ENCODE measurements at regions not wholly inside any gene's neighbourhood (a gene's known extent, or its start where the extent isn't known, plus 50 kb on each side); places are given as distances from the start of the nearest gene placed in this dataset.

DNA sequence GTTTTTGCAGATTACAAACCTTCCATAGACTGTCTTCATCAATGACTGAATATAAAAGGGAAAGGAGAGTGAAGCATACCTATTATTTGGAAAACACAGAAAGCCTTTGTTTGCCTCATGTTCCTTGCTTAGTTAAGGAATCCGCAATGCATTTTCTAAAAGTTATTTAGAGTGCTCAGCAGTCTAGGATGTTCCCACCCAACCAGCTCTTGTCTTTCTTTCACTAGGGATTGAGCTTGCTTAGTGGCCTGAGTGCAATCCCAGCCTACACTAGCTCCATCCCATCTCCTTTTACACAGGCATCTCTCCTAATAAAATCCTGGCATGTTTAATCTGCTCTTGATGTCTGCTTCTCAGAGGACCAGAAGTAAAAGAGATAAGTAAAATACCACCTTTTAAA is 850.5 kb upstream of the GJE1 start:
- DNase-seq = no peak

DNA sequence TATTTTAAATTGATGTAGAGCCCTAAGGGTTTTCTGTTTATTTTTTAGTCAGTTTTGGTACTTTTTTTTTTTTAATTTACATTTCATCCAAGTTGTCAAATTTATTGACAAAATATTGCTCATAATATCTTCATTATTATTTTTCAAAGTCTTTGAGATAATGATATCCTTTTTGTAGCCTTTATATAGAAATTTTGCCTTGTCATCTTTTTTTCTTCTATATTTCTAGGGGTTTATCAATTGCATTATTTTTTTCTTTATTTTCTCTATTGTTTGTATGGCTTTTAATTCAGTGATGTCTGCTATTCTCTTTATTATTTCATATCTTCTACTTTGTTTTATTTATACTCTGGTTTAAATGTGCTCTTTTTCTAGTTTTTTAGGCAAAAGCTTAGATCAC is 863.0 kb upstream of the GJE1 start:
- no peak for DNase-seq

DNA sequence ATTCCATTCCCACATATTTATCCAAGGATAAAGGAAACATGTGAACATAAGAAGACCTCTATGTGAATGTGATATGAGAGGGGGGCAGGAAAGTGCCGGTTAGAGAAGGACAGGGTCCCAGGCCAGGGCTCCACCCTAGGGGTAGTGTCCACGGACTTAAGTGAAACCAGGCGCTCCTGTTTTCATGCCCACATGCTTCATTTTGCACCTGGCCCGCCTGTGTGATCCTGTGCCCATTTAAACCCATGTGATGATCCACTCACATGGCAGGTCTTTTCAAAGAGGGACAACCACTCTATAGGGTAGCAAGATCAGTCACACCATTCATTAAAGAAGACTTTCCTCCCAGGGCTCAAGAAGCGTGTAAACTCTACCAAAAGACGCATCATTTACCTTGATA is 865.3 kb upstream of the GJE1 start:
- no peak for DNase-seq

DNA sequence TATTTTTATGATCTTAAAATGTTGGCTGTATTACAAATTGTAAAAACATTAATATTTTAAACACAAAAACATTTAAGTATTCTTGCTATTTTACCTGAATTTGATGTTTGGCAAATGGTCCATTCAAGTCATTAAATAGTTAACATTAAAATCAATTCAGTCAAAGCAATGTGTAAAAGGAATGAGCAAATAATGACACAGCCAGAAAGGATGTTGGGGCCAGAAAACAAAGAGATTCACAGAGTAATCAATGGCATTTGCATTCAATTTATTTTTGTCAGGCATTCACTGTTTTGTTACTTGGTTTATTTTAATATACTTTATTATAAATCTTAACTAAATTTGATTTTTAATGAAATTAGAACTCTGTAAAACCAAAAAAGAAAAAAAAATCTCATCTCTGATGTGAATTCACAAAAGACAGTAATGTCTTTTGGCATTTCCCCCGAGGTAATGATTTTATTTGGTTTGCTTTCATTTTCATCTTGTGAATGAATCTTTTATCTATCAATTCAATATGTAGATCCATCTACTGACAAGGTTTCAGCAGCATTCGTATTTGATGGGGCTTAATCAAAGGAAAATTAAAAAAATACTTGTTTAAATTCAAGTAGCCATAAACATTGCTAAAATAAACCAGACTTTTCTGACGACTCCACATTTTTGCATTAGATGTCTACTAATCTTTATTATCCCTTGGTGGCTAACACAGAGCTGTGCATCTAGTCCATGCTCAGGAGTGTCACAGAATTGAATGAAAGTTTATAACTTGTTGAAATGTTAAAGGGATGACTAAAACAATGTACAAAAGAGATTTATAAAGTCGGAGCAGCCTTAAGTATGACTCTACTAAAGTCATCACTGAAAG is 866.7 kb upstream of the GJE1 start:
- DNase-seq = no peak

DNA sequence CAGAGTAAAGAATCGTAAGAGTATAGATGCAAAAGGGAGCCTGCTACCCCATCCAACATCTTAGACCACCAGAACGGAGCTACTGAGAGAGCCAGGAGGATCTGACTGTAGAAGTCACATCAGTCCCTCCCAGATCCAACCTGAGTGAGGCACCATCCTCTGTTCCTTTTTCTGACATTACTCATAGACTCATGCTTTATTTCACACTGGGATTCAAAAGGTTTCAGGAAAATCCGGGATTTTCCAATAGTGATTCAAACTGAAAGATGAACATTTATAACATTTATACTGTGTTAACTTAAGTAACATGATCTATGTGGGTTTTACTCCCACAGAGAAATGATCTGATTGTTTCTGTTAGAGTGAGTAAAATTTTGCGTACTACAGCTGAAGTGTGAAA is 868.6 kb upstream of the GJE1 start:
- no peak for DNase-seq

DNA sequence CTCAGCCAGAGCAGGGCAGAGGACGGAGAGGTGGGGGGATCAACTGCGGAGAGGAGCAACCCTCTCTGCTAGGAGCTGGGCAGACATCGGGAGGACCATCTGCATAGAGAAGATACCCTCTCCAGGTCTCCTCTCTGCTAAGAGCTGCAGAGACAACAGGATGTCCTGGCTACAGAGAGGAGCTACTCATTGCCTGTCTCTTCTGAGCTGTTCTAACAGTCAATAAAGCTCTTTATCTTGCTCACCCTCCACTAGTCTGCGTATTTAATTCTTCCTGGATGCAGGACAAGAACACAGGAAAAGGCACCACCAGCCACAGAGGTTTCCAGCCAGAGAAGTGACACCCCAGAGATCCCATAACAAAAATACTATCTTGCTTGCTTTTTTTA is 871.1 kb upstream of the GJE1 start:
- DNase-seq = no peak

DNA sequence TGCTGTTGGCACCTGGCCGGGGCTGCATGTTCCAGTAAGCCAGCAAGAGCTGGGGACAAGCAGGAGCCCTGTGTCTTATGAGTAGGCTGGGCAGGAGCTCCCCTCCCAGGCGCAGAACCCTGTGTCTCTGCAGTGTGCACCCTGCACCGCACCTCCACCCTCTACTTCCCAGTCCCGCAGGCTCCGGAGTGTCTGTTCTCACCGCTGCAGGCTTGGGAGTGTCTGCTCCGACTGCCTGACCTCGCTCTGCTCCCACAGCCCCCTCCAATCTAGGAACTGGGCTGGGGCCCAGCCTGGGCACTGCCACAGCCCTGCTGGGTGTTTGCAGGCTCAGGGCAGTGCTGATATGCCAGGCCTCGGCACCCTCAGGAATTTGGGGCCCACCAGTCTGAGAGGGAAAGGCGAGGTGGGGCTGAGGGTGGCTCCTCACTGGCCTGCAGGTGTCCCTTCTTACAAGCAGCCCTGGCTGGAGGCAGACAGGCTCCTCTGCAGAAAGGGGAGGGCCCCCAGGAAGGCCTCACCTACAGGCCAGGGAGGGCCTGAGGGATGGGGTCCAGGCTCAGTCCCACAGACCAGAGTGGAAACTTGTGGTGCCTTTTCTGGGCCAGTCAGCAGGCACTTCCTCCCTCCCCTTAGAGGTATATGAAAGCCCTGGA is 871.6 kb upstream of the GJE1 start:
- no peak for DNase-seq

DNA sequence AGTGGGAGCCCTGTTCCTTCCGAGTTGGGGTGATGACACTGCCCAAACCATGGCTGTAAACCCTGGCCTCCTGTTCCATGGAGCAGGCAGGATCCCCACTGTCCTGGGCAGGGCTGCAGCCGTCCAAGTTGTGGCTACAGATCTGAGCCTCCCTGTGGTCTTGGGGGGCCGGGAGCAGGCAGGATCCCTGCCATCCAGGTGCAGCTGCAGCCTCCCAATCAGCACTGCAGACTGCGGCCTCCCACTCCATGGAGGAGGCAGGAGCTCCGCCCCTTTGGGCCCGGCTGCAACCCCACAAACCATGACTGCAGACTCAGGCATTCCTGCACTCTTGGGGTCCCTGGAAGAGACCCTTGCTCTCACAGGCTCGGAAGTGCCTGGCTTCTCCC is 872.1 kb upstream of the GJE1 start:
- DNase-seq = no peak

DNA sequence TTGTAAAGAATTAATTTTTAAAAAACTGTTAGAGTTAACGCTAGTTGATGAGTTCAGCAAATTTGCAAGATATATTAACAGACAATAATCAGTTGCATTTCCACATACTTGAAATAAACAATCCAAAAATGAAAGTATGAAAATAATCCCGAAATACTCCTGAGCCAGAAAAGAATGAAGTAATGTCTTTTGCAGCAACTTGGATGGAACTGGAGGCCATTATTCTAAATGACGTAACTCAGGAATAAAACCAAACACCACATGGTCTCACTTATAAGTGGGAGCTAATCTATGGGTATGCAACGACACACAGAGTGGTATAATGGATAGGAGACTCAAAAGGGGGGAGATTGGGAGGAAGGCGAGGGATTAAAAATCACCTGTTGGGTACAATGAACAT is 872.9 kb upstream of the GJE1 start:
- DNase-seq = no peak

DNA sequence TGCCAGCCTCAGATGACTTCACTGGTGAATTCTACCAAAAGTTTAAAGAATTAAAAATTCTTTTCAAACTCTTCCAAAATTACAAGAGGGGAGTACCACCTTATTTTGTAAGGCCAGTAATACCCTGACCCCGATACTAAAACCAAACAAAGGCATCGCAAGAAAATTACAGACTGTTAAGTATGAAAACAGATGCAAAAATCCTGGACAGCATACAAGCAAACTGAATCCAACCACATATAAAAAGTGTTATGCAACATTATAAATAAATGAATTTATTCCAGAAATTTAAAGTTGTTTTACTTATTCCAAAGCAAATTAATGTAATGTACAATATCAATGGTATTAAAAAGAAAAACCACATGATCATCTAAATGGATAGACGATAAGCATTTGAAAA is 873.6 kb upstream of the GJE1 start:
- DNase-seq = no peak

DNA sequence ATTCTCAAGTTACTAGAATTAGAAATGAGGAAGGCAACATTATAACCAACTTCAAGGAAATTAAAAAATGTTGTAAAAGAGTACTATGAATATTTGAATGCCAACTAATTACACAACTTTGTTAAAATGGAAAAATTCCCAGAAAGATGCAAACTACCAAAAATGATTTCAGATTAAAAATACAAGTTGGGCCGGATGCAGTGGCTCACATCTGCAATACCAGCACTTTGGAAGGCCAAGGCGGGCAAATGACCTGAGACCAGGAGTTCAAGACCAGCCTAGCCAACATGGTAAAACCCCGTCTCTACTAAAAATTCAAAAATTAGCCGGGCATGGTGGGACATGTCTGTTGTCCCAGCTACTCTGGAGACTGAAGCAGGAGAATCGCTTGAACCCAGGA is 874.2 kb upstream of the GJE1 start:
- DNase-seq = no peak

DNA sequence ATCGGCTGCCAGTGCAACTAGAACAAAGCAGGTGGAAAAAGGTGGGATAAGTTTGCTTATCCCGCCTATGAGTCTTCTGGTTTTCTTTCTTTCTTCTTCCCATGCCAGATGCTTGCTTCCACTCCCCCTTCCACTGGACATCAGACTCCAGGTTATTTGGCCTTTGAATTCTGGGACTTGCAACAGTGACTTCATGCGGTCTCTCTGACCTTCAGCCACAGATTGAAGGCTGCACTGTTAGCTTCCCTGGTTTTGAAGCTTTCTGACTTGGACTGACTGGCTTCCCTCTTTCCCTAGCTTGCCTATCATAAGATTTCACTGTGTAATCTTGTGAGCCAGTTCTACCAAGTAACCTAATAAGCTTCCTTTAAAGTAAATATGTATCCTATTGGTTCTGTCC is 878.4 kb upstream of the GJE1 start:
- DNase-seq = no peak

DNA sequence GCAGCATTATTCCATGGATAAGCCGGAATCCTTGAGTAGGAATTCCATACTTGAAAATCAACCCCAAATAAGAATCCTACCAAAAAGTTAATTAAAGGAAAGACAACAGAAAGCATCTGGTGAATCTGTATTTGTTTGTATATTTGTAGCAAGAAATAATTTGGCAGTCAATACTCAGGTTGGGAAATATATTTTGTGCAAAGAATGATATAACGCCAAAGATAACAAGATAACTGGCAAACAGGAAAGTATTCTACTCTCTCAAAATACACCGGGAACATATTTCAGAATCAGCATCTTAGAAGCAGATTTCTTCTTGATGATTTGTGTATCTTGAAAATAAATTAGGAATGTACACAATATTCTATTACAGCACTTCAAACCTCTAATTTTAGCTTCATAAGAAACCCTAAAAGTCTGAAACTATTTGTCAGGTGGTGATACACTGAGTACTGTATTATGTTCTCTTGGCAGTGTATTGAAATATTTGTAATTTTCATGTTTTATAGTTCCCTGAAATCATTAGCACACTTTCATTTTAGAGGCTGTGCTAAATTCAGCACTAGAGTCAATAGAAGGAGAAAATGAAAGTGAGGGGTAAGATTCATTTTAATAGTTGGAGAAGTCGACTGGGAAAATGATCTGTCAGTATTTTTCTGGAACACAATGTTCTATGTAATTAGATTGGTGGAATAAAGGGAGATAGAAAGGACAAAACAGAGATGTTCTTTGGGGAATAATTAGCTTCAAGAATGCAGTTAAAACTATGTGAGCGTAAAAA is 879.7 kb upstream of the GJE1 start:
- DNase-seq = no peak

DNA sequence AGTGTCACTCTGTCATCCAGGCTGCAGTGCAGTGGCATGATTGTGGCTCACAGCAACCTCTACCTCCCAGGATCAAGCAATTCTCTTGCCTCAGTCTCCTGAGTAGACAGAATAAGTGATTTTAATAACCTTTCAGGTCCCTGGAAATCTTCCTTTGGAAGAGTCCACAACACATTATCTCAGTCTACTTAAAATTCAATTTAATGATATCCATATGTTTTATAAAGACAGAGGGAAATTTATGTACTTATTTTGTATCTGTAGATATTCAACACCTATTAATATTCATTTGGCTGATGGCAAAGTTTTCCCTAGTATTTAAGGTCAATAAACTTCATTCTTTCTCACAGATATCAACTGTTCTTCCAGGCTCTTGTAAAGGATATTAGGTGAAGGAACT is 881.4 kb upstream of the GJE1 start:
- no peak for DNase-seq

DNA sequence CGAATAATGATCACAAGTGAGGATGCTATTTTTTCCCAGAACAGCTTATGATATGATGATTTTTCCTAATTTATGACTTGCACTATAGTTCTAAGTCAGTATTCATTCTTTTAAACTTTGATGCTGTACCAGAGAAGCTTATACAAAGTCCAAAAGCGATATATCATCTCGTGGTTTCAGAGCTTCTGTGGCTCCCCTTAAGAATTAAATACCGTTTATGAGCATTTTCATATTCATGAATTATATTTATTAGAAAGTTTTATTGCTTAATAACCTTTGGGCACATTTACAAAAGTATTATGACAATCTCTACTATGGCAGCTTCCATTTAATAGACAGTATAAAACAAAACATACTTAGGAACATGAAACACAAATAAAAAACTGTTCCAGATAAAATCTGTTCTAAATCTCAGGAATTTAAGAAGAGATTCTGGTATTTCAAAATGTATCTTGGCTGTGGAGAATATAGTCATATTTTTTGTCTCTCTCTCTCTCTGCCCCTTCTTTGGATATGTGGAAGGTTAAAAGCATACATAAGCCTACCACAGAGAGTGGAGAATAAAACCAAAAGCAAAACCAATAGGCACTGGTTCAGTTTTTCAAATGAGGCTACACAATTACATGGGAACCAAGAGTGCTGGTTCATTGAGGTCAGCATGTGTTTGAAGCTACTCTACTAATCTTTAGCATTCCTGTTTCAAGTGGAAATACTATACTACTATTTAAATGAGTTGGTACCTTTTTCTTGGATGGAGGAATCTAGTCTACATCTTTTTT is 884.5 kb upstream of the GJE1 start:
- DNase-seq = no peak

DNA sequence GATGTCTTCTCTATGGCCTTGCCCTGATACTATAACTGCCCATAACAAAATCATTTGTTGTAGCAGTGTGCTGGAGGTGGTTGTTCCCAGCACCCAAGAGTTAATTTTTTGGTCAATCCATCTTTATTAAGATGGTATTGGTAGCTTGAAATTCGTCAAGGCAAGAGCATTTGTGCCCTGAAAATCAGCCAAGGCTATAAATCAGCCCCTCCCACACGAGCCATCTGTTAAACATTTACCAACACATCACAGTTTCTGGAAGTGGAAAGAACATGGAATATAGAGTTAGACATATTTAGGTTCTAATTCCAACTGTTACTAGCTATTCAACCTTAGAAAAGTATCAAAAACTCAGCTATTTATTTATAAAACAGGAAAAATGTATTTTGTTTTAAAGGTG is 888.4 kb upstream of the GJE1 start:
- no peak for DNase-seq

DNA sequence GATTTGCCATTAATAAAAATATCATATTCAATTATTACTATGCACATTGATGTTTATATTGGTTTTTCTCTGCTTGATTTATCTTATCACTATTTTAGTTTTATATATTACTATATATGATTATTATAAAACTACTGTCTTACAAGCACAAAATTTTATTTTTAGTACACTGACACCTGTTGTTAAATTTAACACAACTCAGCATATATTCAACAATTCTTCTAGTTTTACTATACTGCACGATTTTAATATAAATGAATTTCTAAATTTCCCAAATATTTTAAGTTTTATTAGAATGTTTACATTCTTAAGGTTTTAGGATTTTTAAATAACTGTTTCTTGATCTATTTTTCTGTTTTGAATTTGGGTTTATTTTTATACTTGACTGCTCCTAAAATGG is 889.8 kb upstream of the GJE1 start:
- DNase-seq = no peak

DNA sequence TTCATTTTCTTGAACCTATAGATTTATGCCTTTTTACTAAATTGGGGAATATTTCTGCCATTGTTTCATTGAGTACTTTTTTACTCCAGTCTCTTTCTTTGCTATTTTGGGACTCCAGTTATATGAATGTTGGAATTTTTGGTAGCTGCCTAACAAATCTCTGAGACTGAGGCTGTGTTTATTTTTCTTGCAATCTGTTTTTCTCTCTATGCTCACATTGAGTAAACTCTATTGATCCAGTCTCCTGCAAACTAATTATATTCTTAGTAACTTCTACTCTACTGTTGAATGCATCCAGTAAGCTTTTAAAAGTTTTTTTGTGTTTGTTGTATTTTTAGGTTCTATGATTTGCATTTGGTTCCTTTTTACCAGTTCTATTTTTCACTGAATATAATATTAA is 903.4 kb upstream of the GJE1 start:
- DNase-seq = no peak

DNA sequence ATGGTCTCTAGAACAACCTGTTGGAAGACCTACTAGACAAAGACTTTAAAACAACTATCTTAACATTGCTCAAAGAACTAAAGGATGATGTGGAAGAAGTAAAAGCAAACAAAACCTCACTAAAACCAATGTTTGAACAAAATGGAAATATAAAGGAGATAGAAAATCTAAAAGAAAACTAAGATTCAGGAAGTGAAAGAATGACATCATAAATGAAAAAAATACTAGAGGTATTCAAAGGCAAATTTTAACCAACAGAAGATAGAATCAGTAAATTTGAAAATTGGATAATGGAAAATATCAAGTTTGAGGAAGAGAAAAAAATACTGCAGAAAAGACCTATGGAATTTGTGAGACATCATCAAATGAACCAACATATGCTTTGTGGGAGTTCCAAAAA is 914.1 kb upstream of the GJE1 start:
- DNase-seq = no peak

DNA sequence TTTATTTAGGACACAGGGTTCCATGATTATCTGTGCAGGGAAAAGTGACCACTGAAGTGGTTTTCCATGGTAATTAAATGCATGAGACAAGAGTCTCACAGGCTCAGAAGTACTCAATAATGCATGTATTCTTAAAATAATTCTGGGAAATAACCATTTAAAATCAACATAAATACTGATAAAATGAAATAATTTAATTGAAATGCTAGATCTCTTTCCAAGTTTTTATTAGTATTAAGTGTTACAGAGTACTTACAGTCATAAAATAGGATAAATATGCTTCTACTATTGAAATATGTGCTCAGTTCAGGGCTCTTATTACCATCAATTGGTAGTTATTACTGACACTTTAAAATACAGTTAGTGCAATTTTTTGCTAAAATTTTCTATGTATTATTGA is 916.0 kb upstream of the GJE1 start:
- no peak for DNase-seq

DNA sequence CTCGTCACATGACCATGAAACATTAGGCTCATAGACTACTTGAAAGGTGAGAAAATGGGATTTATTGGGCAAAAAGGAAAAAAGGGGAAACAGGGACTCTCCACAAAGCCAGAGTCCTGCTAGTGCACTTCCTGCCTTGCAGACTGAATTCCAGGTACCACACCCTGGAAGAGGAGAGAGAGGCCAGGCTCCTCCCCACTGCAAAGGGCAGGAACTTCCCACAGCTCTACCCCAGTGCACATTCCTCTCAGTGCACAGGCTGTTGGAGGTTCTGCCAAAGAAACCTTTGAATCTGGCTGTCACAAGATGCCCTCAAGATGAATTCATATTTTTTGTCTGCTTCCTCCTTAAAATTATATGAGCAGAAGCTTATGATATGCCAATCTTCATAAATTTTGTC is 920.4 kb upstream of the GJE1 start:
- DNase-seq = no peak

DNA sequence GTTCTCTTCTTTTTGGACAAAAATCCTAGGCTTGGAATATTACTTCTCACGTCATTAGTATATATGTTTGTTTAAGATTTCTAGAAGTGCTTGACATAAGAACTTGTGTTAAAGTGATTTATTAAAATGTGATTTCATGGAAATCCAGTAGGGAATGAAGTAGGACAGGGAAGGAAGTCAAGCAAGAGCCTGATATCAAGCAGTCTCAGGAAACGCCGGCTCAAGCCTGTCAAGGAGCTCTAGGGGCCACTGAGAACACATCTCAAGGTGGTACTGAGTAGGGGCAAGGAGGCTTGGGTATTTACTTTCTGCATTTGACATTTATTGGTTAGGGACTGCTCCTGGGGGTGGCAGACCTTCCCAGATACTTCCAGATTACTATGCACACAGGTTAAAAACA is 920.9 kb upstream of the GJE1 start:
- no peak for DNase-seq

DNA sequence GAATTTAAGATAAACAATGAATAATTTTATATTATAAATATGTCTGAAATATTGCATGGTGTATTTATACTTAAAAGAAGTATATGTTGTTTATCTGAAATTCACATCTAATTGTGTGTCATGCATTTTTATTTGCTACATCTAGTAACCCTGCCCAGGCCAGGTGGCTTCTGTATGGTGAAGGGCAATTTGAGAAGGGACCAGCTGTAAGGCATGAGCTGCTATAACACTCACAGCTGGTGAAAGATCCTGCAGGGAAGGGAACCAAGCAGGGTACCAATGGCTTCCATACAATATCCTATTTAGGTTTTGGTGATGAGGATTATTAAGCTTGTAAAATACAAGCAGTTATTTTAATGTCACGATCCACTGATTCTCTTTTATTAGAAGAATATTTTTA is 921.8 kb upstream of the GJE1 start:
- no peak for DNase-seq
